GM18499 (cell line): ENCODE measurements at regions not wholly inside any gene's neighbourhood (a gene's known extent, or its start where the extent isn't known, plus 50 kb on each side); places are given as distances from the start of the nearest gene placed in this dataset.
"Not testable (repeated sequence)": the region's sequence is repeated elsewhere in the genome, so short reads cannot be mapped to it uniquely, and the experiment has no call there.

Experiments
- ATAC-seq: cut with Tn5 transposase; IDR thresholded peaks from one replicate; pipeline ENCODE4 v1.9.1; 2021; ENCODE audit warnings: moderate number of reproducible peaks; ENCODE audit not compliant: insufficient read depth, unreplicated experiment

DNA sequence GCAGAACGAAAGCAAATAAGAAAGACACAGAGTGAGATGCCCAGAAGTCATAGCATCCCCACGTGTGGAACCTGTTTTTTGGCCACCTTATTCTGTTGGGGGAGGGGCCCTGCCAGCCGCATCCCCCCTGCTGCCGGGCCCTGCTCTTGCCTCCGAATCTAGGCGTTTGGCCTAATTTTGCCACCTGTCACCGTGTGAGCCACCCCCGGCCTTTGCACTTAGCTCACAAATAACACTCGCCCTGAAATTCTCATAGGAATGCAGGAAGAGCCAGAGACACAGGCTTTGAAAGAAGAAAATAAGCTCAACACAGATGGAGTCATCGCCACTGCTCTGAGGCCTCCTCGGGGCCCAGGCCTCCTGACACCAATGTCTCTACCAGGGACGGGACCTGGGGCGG, 522.6 kb upstream of the SALL3 start:
- no peak for ATAC-seq

DNA sequence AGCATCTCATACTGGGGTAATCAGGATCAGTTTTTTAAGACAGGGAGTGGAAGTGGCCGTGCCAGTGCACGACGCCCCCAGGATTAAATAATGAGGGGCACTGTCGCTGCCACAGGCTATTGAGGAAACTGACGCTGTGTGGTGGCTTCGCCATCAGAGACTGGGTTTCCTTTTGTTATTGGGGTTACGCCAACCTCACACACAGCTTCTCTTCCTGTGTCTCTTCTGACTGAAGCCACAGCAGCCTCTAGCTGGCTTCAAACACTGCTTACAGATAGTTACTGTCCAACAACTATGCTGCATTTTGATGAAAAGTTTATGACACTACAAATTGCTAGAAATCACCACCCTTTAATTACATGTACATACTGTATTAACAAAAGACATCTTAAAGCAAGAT, 521.9 kb upstream of the SALL3 start:
- no peak for ATAC-seq

DNA sequence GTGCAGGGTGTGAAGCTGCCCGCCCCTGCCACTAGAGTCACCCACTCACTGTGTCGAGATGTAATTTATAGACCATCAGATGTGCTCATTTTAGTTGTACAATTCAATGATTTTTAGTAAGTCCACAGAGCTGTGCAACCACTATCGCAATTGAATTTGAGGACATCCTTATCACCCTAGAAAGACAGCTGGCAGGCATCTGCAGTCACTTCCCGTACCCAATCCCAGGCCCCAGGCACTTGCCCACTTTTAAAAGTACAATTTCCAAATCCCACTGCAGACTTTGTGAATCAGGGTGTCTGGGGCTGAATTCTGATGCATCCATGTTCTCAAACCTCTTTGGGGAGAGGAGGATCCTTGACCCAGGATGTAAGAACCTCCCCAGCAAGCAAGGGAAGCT, 521.3 kb upstream of the SALL3 start:
- ATAC-seq = no peak

DNA sequence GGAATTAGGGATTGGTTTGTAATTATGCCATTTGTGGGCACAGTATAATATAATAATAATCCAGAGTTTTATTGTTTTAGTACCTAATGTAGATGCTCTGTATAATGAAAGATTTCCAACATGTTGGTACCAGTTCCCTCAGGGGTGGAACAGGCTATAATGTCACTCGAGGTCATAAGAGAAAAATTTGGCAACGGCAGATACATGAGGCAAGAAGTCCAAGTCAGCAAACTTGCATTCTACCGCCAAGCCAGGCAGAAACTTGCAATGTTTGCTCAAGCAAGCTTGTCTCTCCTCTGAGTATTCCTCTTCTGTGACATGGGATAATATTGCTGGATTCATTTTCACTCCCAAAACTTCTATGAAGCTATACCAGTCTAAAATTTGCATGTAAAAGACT, 520.0 kb upstream of the SALL3 start:
- no peak for ATAC-seq

DNA sequence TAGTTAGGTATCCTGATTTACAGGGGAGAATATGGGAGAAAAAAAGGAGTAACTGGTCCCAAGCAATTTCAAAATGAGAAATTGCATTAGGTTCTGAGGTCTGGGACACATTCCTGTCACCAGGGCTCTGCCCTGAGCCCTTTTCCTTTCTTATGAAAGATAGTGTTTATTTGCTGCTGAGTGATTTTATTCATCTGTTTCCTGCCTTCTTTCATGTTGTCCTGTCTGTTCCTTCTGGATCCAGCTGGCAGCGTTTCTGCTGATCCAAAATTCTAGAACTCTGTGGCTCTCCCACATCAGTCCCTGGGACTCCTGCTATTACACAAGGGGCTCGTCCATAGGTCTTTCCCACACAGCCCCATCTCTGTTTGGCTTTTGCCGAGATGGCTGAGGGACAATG, 519.1 kb upstream of the SALL3 start:
- no peak for ATAC-seq

DNA sequence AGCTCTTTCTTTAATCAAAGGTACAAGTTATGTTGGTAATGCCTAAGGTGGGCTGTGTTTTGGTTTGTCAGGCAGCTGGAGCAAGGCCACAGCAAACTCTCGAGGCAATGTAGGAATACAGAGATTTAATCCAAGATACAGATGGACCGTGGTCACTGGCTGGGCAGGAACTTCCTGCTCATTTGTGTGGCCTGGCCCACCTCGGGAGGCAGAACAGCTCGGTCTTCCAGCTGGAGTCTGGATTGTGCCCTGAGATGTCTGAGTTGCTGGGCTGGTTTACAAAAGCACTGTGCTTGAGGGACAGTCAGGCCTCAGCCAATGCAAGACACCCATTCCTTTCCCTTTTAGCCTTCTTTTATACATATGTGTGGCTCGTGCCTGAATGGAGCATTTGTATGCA, 506.1 kb upstream of the SALL3 start:
- no peak for ATAC-seq

DNA sequence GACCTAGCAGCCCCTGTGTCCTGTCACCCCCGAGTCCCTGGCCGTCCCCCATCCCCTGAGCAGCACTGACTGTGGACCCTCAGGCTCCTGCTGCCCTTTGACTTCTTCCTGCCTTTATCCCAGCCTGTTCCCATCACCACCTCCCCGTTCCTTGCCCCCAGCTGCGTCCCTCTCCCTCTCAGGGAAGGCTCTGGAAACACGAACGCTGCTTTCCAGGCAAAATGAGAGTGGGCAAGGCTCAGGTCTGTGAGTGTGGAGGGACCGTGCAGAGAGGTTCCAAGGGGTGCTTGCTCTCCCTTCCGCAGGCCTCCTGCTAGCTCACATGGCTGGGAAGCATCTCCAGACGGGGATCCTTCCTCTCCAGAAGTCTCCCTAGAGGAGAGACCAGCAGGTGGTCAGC, 501.8 kb upstream of the SALL3 start:
- no peak for ATAC-seq

DNA sequence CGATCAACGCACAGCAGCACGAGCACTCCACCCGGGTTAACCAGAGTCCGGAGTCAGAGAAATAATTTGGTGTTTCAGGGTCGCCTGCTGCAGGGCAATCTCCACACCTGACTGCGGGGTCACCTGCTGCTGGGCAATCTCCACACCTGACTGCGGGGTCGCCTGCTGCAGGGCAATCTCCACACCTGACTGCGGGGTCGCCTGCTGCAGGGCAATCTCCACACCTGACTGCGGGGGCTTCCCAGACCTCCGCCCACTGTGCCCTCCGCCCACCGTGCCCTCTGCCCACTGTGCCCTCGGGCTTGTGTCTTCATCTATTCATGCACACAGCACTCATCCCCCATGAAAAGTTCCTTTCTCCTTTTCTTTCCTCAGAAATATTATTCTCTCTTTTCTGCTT, 500.2 kb upstream of the SALL3 start:
- ATAC-seq = no peak

DNA sequence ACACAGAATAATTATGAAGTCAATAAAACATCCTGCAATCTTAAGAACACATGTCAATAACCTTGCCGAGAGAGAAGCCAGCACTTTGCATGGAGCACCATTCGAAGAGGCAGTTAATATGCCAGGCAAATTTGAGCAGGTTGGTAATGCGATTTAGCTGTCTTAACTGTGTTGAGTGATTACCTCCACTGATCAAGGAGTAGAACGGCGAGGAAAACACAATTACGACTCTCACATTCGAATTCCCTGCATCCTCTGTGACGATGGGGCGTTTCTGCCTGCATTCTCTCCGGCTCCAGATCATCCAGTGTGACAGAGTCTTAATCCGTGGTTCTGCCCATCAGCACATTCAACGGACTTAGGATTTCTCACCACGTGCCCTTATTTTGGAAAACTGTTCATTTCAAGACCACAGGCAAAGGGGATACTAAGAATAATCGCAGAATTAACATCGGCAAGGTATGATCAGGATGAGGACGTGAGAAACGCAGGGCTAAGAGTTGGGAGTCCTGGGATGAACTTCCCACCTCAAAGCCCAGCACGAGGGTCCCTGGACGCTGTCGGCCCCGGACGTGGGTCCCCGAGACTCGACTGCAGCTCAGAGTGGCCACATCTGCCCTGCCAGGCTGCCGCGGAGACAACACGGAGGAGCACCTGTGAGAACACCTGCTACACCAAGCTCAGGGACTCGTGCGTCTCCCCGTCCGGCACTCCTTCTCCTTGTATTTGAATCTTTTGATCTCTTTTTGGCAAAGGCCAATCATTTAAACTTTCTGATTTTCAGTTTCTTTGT, 499.2 kb upstream of the SALL3 start:
- no peak for ATAC-seq

DNA sequence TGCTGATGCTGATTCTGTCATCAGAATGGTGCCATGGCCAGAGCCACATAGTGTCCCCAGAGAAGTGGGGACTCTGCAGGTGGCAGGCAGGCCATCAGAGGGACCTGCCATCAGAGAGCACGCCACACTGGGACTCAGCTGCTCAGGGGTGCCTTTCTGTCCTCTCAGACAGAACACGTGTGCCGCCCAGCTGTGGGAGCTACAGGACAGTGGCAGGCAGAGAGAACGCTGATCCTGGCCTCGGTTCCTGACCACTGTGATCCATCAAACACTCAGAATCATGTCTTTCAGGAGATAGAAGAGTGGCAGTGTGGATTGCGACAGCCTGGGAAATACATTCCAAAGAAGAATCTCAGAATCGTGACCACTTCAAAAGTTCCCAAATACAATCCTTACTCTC, 497.2 kb upstream of the SALL3 start:
- ATAC-seq = no peak

DNA sequence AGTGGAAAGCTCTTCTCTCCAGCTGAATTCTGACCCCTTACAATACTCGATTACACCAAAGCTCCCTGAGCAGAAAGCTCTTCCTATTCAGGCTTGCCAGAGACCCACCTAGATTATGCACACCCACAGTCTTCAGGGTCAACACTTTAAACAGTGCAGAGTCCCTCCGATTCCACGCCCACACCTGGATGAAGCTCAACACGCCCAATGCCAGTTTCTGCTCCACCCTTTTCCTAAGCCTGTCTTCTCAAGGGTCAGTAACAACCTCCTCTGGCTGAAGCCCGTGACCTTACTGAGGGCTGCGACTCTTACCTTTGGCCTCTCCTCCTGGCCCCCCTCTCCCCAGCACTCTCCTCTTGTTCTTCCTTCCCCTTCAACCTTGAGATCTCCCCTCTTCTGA, 492.0 kb upstream of the SALL3 start:
- ATAC-seq = no peak

DNA sequence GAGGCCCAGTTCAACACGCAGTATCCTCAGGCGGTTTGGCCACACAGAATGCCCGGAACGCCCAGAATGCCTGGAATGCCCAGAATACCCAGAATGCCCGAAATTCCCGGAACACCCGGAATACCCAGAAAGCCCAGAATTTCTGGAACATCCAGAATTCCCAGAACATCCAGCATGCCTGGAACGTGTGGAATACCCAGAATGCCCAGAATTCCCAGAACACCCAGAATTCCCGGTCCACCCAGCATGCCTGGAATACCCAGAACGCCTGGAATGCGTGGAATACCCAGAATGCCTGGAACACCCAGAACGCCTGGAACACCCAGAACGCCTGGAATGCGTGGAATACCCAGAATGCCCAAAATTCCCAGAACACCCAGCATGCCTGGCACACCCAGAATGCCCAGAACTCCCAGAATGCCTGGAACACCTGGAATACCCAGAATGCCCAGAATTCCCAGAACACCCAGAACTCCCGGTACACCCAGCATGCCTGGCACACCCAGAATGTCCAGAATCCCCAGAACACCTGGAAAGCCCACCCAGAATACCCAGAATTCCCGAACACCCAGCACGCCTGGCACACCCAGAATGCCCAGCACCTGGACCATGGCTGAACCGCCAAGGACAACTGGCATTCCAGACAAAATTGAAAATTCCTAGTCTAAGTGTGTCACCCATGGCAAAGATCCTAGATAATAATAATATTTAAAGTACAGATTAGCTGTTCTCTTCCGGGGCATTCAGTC, 487.4 kb upstream of the SALL3 start:
- no peak for ATAC-seq

DNA sequence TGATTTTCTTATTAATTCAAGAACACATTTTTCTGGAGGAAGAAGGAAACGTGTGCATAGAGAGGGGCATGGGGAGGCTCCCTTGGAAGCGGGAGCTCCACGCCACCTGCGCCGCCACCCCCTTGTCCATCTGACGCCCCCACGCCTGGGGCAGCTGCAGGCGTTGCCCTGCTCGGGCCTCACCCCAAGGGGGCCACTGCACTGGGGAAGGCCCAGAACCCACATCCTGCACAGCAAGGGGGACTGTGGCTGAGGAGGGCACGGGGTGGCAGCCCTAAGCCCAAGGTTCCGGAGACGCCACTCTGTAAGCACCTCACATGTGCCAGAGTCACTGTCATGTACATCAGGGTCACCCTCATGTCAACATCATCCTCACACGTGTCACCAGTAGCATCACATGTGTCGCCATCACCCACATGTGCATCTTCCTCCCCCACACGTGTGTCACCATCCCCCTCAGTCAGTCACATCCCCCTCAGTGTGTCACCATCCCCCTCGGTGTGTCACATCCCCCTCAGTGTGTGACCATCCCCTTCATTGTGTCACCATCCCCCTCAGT, 486.7 kb upstream of the SALL3 start:
- no peak for ATAC-seq

DNA sequence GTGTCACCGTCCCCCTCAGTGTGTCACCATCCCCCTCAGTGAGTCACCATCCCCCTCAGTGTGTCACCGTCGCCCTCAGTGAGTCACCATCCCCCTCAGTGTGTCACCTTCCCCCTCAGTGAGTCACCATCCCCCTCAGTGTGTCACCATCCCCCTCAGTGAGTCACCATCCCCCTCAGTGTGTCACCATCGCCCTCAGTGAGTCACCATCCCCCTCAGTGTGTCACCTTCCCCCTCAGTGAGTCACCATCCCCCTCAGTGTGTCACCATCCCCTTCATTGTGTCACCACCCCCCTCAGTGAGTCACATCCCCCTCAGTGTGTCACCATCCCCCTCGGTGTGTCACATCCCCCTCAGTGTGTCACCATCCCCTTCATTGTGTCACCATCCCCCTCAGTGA, 486.1 kb upstream of the SALL3 start:
- ATAC-seq = not testable (repeated sequence)

DNA sequence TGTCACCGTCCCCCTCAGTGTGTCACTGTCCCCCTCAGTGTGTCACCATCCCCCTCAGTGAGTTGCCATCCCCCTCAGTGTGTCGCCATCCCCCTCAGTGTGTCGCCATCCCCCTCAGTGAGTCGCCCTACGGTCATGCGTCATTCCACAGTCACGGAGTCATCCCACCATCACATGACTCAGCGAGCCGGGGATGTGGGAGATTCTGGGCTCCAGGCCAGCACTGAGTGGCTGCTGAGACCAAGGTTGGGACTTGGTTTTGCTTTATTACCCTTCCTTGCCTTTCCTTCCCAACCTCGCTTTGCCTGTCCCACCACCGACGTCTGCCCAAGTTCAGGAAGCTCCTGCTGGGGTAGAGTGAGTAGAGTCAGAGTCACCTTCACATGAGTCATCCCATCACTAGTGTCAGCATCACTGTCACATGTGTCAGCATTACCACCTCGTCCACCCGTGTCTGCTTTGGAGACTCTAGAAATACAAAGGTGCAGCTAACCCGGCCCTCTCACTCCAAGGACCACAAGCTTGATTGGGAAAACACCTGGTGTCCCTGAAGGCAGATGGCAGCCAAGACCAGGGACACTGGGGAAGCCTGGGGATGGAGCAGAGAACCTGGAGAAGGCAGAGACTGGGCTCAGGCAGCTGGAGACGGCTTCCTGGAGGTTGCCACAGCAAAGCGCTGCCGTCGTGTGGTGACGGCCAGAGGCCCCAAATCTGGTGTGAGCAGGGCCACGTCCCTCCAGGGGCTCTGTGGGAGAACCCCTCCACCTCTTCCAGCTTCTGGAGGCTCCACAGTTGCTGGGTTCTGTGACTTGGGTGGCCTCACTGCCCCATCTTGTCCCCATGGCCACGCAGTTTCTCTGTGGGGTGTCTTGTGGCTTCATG, 485.2 kb upstream of the SALL3 start:
- ATAC-seq = no peak

DNA sequence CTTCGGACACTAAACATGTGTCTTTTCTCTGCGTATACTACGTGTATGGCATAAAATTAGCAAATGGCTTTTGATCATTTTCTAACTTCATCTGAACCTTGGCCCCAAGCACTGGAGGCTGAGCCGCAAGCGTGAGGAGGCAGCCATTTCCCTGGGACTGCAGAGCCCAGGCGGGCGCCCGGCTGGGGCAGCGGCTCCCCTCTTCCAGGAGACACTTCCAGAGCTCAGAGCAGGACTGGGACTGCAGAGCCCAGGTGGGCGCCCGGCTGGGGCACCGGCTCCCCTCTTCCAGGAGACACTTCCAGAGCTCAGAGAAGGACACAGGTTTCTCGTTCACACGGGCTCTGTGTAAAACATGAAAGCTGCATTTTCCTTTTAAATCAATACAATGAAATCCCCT, 484.1 kb upstream of the SALL3 start:
- no peak for ATAC-seq

DNA sequence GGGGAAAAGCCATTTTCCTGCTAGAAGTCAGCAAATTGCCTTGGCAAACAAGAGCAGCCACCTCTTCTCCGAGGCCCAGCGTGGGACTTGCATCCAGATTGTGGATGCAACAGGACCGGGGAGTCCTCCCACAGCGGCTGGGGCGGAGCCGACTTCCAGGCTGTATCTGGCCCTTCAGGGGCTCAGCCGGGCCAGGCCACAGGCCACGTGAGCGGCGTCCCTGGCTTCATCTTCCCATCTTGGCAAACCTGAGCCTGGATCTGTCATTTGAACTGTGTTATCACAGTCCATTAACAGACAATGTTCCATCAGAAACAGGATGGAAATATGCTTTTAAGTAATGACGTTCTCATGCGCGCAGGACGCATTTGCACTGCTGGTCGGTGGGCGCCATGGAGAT, 483.5 kb upstream of the SALL3 start:
- no peak for ATAC-seq

DNA sequence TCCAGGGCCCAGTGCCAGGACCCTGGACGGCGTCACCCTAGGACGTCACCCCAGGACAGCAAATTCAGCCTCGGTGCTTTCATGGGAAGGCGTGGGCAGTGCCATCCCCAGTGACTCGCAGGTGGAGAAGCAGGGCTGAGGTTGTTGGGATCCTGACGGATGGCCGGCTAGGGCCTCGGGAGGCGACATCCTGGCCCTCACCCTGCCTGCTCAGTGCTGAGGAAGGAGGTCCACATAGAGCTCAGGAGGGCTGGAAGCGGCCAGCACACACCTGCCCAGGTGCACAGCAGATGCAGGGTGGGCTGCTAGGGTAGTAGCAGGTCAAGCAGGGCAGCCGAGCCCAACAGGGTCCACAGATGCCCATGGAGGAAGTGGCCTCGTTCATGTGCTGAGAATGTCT, 482.0 kb upstream of the SALL3 start:
- ATAC-seq = no peak

DNA sequence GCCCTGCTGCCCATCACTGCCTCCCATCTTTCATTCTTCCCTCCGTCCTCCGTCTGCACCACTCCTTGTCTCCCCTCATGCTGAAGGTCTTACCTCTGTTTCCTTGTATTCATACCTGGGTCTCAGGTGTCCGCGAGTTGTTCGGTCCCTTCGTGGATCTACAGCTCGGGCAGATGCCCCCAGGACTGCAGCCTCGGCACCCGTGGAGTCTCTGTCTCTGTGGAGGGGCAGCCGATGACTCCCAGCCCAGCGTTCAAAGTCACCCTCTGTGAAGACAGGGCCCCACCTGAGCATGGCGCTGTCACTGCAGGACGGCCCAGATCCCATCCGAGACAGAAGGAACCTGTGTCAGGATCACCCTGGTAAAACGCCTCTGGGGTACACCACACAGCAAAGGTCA, 480.0 kb upstream of the SALL3 start:
- ATAC-seq = no peak

DNA sequence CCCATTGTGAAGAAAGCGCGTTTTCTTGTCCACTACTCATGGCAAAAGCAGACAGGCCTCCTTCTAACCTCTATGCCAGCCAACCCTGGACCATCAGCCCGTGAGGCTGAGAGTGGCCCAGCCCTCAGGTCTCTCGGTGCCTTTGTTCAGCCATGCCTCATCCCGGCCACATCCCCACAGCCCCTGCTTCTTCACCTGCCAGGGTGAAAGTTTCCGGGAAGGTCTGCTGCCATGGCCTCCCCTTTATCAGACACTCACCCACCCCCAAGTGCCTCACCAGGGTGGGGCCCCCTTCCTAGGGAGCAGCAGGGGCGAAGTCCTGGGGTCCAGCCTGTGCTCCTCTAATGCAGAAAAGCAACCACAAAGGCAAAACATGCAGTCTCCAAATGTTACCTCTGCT, 478.4 kb upstream of the SALL3 start:
- no peak for ATAC-seq

DNA sequence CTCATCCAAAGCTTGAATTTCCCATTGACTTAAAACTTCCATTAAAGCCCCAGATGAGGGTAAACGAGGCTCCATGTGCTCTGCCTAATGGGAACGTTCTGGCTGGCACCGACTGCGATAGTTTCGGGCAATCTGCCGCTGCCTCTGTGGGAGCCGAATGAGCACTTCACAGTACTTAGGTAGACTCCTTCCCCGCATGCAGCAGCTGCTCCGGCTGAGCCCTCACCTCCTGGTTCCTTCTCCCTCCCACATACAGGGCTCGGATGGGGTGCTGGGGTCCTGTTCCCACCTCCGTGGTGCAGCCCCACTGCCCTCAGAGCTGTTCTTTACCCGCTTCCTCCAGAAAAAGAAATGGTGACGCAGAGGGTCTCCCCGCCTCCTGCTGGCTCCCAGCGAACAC, 476.5 kb upstream of the SALL3 start:
- no peak for ATAC-seq
